ENCODE measurements at regions not wholly inside any gene's neighbourhood (a gene's known extent, or its start where the extent isn't known, plus 50 kb on each side); places are given as distances from the start of the nearest gene placed in this dataset.
"Not testable (repeated sequence)": the region's sequence is repeated elsewhere in the genome, so short reads cannot be mapped to it uniquely, and the experiment has no call there.

- DNase-seq (ENCODE audit: low read depth, low spot score): no peak
- no peak overlapping the region for H3K4me3 ChIP-seq (ENCODE audit: low read length)
Measured at GRCh38 chr5:63247651-63248050, 669.0 kb downstream of the LRRC70 start.

GRCh38 chr5:63245271-63245670, 666.7 kb downstream of the LRRC70 start:
- H3K4me3 ChIP-seq (ENCODE audit: low read length): no peak overlapping the region
- DNase-seq (ENCODE audit: low read depth, low spot score): no peak

DNA sequence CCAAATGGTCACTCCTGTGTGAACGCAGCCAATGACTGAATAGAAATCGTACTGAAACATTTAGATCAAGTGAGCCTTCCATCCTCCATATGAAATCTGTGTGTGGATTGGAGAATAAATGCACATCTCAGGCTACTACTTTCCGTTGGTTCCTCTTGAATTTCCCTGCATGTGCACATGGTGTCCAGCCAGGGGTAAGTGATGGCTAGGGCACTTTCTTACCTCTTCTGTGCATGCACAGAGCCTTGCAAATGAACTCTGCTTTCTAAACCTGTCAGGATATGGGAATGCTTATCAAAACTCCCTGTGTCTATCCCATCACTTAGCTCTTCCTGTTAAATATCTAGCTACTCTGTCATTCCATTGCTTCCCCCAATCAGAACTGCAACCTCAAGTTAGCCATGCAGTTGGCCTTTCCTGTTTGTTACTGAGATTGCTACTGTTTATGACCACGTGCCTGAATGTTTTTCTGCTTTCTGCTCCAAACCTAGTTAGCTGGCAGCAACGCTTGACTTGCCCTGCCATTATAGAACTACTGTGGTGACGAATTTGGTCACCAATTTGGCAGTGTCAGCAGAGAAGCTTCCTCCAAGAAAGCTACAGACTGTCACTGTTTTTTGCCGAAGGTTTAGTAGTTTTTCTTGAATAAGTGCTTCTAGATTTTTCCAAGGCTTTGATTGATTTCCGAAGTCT, 661.6 kb downstream of the LRRC70 start:
- H3K4me3 ChIP-seq (ENCODE audit: low read length): no peak overlapping the region
- no peak for DNase-seq (ENCODE audit: low read depth, low spot score)

GRCh38 chr5:63233911-63234310, 655.3 kb downstream of the LRRC70 start:
- H3K4me3 ChIP-seq (ENCODE audit: low read length): no peak overlapping the region
- no peak for DNase-seq (ENCODE audit: low read depth, low spot score)

- no peak for DNase-seq (ENCODE audit: low read depth, low spot score)
- no peak overlapping the region for H3K4me3 ChIP-seq (ENCODE audit: low read length)
Measured at GRCh38 chr5:63233361-63233760, 654.7 kb downstream of the LRRC70 start.

DNA sequence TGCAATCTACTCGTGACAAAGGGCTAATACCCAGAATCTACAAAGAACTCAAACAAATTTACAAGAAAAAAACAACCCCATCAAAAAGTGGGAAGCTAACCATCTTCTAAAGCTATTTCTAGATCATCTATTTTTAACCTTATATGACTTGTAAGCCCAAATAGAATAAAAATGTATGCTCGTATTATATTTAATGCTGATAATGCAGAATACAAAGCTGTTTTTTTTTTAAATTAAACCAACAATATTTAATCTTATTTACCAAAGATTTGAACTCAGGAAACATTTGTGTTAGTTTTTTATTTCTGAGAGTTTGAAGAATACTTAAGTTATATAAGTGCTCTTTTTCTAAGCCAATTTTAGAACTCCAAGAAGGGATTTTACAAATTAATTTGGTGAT, 652.1 kb downstream of the LRRC70 start:
- H3K4me3 ChIP-seq (ENCODE audit: low read length): no peak overlapping the region
- DNase-seq (ENCODE audit: low read depth, low spot score): no peak

GRCh38 chr5:63228154-63228553, 649.5 kb downstream of the LRRC70 start:
- DNase-seq (ENCODE audit: low read depth, low spot score): no peak
- no peak overlapping the region for H3K4me3 ChIP-seq (ENCODE audit: low read length)

GRCh38 chr5:63220244-63220643, 641.6 kb downstream of the LRRC70 start:
- no peak for DNase-seq (ENCODE audit: low read depth, low spot score)
- no peak overlapping the region for H3K4me3 ChIP-seq (ENCODE audit: low read length)

DNA sequence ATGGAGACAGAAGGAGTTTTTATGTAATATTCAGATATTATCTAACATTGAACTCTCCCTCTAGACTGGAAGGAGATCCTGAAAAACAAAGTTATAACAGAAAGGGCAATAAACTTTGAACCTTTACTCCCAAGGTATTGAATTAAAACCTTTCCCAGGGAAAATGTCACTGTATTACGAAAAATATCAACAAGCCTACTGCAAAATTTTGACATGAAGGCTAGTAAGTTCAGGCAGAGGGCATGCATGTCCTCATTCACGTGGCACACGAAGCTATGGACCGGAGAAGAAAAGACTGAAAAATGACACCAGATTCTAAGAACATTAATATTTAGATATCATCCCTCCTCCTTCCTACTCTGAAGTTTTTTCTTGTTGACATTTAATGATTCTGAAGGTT, 638.8 kb downstream of the LRRC70 start:
- DNase-seq (ENCODE audit: low read depth, low spot score): no peak
- no peak overlapping the region for H3K4me3 ChIP-seq (ENCODE audit: low read length)

- H3K4me3 ChIP-seq (ENCODE audit: low read length): no peak overlapping the region
- DNase-seq (ENCODE audit: low read depth, low spot score): no peak
Measured at GRCh38 chr5:63213256-63213655, 634.6 kb downstream of the LRRC70 start.

- H3K4me3 ChIP-seq (ENCODE audit: low read length): no peak overlapping the region
- no peak for DNase-seq (ENCODE audit: low read depth, low spot score)
Measured at GRCh38 chr5:63211448-63212132, 633.0 kb downstream of the LRRC70 start.

- no peak for DNase-seq (ENCODE audit: low read depth, low spot score)
- no peak overlapping the region for H3K4me3 ChIP-seq (ENCODE audit: low read length)
Measured at GRCh38 chr5:63205976-63206375, 627.4 kb downstream of the LRRC70 start.

GRCh38 chr5:63201738-63202137, 623.1 kb downstream of the LRRC70 start:
- no peak overlapping the region for H3K4me3 ChIP-seq (ENCODE audit: low read length)
- DNase-seq (ENCODE audit: low read depth, low spot score): no peak

GRCh38 chr5:63194126-63194525, 615.5 kb downstream of the LRRC70 start:
- no peak for DNase-seq (ENCODE audit: low read depth, low spot score)
- no peak overlapping the region for H3K4me3 ChIP-seq (ENCODE audit: low read length)

DNA sequence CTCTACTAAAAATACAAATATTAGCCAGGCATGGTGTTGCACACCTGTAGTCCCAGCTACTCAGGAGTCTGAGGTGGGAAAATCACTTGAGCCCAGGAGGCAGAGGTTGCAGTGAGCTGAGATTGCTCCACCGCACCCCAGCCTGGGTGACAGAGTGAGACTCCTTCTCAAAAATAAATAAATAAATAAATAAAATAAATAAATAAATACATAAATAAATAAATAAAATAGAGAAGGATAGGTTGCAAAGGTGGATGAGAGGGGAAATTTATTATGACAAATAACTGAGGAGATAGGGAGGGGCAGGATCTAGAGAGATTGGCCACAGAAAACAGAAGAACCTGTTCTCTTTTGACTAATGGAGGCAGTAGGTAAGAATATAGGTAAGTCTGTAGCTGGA, 601.6 kb downstream of the LRRC70 start:
- not testable (repeated sequence) for H3K4me3 ChIP-seq (ENCODE audit: low read length)

GRCh38 chr5:63175850-63176249, 597.2 kb downstream of the LRRC70 start:
- H3K4me3 ChIP-seq (ENCODE audit: low read length): no peak overlapping the region
- no peak for DNase-seq (ENCODE audit: low read depth, low spot score)

More for the DNA sequence above, 601.6 kb downstream of the LRRC70 start:
- not testable (repeated sequence) for DNase-seq (ENCODE audit: low read depth, low spot score)

DNA sequence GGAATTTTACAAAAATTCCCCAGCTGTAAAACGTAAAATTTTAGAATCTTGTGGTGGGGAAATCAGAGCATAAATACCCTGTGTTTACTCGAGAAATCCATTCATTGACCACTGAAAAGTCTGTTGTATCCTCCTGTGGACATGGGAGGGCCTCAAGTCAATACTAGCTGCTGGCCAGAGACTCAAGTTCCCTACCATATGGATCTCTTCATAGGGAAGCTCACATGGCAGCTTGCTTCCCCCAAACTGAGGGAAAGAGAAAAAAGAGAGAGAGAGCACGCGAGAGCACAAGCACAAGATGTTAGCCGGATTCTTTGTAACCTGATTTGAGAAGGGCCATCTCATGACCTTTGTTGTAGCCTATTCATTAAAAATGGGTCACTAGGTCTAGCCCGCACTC, 591.9 kb downstream of the LRRC70 start:
- no peak for DNase-seq (ENCODE audit: low read depth, low spot score)
- no peak overlapping the region for H3K4me3 ChIP-seq (ENCODE audit: low read length)

- no peak overlapping the region for H3K4me3 ChIP-seq (ENCODE audit: low read length)
- no peak for DNase-seq (ENCODE audit: low read depth, low spot score)
Measured at GRCh38 chr5:63164838-63165535, 586.4 kb downstream of the LRRC70 start.

DNA sequence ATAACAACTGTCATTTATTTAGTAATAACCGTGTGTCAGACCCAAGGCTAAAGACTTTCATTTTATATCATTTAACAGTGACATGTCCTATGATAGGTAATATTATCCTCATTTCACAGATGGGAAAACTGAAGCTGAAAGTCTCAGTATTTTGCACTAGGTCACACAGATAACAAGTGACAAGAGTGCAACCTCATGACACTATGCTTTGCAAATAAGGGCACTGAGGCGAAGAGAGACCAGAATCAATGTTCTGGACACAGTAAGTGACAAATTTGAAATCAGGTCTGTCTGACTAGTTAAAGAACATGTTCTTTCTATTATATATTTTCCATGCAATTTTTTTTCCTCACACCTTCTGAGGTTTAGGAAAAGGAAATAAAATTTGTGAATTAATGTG, 585.7 kb downstream of the LRRC70 start:
- H3K4me3 ChIP-seq (ENCODE audit: low read length): no peak overlapping the region
- no peak for DNase-seq (ENCODE audit: low read depth, low spot score)

GRCh38 chr5:63155310-63155631, 576.7 kb downstream of the LRRC70 start:
- DNase-seq (ENCODE audit: low read depth, low spot score): no peak
- no peak overlapping the region for H3K4me3 ChIP-seq (ENCODE audit: low read length)

All from Jurkat, Clone E6-1 (cell line).